ENCODE measurements at regions not wholly inside any gene's neighbourhood (a gene's known extent, or its start where the extent isn't known, plus 50 kb on each side); places are given as distances from the start of the nearest gene placed in this dataset.
A peak's percentile ranks its signal among the peaks of the same experiment; 100 is the strongest.

DNA sequence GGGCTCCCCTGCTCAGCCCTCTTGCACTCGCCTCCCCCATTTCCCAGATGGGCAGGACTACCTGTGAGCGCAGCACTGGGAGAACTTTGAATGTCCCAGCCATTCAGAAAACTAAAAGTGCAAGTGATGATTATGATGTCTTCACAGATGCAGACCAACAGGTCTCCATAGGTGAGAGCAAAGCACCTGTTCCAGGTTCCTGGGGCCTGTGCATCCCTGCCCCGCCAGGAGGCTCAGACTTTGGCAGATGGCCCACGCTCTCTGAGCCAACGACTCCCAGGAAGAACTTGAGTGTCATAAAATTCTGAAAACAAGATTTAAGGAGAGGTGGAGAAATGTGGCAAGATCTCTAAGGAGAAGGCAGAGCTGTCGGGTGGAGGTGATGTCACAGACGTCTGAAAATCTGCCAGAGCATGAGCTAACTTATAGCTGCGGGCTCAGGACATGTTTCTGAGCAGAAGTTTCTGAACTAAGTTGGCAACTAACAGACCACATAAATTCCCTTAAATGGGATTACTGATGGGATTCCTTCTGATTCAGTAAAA lies 110.8 kb upstream of the IGF1R start:
- H3K4me3 ChIP-seq, result no peak overlapping the region
- WGBS, 2 donors (ENCODE audit: low coverage in 1 of 2), result 50 to 82% methylated on average over 5 of the region's 8 CpGs

DNA sequence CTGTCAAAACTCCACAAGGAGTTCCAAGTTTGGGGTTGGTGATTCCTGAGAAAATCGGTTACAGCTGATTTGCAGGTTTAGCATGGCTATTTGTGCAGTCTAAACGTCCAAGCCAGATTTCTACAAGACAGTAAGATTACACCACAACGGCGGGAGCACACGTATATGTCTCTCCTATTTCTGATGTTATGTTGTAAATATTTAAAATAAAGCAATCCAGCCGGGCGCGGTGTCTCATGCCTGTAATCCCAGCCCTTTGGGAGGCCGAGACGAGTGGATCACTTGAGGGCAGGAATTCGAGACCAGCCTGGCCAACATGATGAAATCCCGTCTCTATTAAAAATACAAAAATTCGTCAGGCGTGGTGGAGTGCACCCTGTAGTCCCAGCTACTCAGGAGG lies 106.8 kb upstream of the IGF1R start:
- no peak overlapping the region for H3K4me3 ChIP-seq
- ATAC-seq, result peak; percentile 46
- H3K4me1 ChIP-seq, result no peaks in the 10 kb centered on the region
- 36 to 48% methylated on average over 8 of the region's 14 CpGs for WGBS, 2 donors (ENCODE audit: low coverage in 1 of 2)
- H3K27ac ChIP-seq, result no peak overlapping the region
- no peaks in the 10 kb centered on the region for H3K9me3 ChIP-seq
- no peak for TF ChIP-seq EP300 (IDR thresholded peaks at IDR 0.05)
- no peak for TF ChIP-seq POLR2A (IDR thresholded peaks at IDR 0.05)
- TF ChIP-seq, protein P1, sequence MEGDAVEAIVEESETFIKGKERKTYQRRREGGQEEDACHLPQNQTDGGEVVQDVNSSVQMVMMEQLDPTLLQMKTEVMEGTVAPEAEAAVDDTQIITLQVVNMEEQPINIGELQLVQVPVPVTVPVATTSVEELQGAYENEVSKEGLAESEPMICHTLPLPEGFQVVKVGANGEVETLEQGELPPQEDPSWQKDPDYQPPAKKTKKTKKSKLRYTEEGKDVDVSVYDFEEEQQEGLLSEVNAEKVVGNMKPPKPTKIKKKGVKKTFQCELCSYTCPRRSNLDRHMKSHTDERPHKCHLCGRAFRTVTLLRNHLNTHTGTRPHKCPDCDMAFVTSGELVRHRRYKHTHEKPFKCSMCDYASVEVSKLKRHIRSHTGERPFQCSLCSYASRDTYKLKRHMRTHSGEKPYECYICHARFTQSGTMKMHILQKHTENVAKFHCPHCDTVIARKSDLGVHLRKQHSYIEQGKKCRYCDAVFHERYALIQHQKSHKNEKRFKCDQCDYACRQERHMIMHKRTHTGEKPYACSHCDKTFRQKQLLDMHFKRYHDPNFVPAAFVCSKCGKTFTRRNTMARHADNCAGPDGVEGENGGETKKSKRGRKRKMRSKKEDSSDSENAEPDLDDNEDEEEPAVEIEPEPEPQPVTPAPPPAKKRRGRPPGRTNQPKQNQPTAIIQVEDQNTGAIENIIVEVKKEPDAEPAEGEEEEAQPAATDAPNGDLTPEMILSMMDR (IDR thresholded peaks at IDR 0.05), result no peak
- no peak for TF ChIP-seq POLR2AphosphoS5 (IDR thresholded peaks at IDR 0.05)
- no peaks in the 10 kb centered on the region for H3K36me3 ChIP-seq
- no peaks in the 10 kb centered on the region for H3K27me3 ChIP-seq

More for the DNA sequence above, 110.8 kb upstream of the IGF1R start:
- Histone ChIP-seq H3K4me1 (no peaks in the 10 kb centered on the region), H3K36me3 (no peaks in the 10 kb centered on the region), H3K9me3 (no peaks in the 10 kb centered on the region), H3K27me3 (no peaks in the 10 kb centered on the region), H3K27ac (no peak overlapping the region)
- TF ChIP-seq EP300 (IDR thresholded peaks at IDR 0.05) (no peak), POLR2A (IDR thresholded peaks at IDR 0.05) (no peak)
- no peak for ATAC-seq

DNA sequence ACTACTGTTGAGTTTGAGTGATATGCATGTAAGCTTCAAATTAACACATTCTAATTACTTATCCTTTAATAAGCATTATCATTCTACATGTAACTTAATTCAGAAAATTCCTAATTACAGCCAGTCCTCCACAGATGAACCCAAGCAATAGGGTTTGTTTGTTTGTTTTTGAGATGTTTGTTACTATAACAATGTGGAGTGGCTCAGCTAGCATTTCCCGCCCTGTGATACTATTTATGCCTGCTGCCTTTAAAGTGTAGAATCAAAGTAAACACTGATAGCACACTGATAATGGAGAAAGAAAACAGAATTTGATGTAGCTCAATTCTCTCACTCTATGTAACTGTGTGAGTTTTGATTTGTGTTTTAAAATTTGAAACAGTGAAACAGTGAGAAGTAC lies 105.1 kb upstream of the IGF1R start:
- no peaks in the 10 kb centered on the region for H3K27me3 ChIP-seq
- WGBS, 2 donors (ENCODE audit: low coverage in 1 of 2), result 75 to 100% methylated on average over 1 of the region's 1 CpG
- no peak overlapping the region for H3K27ac ChIP-seq
- no peak overlapping the region for H3K4me3 ChIP-seq
- no peak for ATAC-seq
- peaks cover 0 to 12% (median 3%) of the 10 kb centered on the region in 3 donors for H3K4me1 ChIP-seq
- H3K36me3 ChIP-seq, result no peaks in the 10 kb centered on the region
- no peak for TF ChIP-seq POLR2A (IDR thresholded peaks at IDR 0.05)
- TF ChIP-seq POLR2AphosphoS5 (IDR thresholded peaks at IDR 0.05), result no peak
- TF ChIP-seq, protein P1 (IDR thresholded peaks at IDR 0.05), result no peak
- no peak for TF ChIP-seq EP300 (IDR thresholded peaks at IDR 0.05)
- H3K9me3 ChIP-seq, result no peaks in the 10 kb centered on the region

DNA sequence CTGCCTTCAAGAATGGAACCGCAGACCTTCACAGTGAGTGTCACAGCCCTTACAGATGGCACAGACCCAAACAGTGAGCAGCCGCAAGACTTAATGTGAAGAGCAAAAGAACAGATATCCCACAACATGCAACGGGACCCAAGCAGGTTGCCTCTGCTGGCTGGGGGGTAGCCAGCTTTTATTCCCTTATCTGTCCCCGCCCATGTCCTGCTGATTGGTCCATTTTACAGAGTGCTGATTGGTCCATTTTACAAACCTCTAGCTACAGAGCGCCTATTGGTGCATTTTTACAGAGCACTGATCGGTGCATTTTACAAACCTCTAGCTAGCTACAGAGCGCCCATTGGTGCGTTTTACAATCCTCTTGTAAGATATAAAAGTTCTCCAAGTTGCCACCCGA lies 102.0 kb upstream of the IGF1R start:
- no peak overlapping the region for H3K27ac ChIP-seq
- no peaks in the 10 kb centered on the region for H3K9me3 ChIP-seq
- no peaks in the 10 kb centered on the region for H3K36me3 ChIP-seq
- no peak overlapping the region for H3K4me3 ChIP-seq
- ATAC-seq, result no peak
- H3K4me1 ChIP-seq, result peaks cover 0 to 21% (median 6%) of the 10 kb centered on the region in 3 donors
- no peaks in the 10 kb centered on the region for H3K27me3 ChIP-seq
- TF ChIP-seq, protein P1 (IDR thresholded peaks at IDR 0.05), result no peak
- TF ChIP-seq EP300 (IDR thresholded peaks at IDR 0.05) (no peak), POLR2AphosphoS5 (IDR thresholded peaks at IDR 0.05) (no peak), POLR2A (IDR thresholded peaks at IDR 0.05) (no peak)
- WGBS, 2 donors (ENCODE audit: low coverage in 1 of 2), result 90 to 100% methylated on average over 1 to 5 of the region's 9 CpGs

DNA sequence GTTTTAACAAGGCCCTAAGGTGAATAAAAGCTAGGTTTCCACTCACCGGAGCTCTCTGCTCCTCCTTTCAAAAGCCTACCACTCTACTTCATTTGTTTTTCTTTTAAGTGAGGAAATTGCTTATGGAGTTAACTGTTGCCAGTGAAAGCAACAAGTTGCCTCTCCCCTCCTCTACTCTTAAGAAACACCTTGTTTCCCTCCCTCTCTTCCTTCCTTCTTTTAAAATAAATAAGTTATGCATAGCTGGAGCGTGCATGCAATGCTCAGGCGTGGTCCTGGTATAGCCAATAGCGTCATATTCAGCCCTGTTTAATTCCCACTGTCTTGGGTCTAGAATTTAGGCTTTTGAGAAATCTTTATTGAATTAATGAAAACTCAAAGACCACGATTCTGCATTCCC lies 101.1 kb upstream of the IGF1R start:
- Histone ChIP-seq H3K4me1 (peaks cover 0 to 21% (median 6%) of the 10 kb centered on the region in 3 donors), H3K36me3 (no peaks in the 10 kb centered on the region), H3K9me3 (no peaks in the 10 kb centered on the region), H3K4me3 (peak overlapping the region in 1 of 2 donors; percentile 62), H3K27ac (peak overlapping the region in 3 of 4 donors; percentile 88 to 94 (median 93)), H3K27me3 (no peaks in the 10 kb centered on the region)
- TF ChIP-seq EP300 (IDR thresholded peaks at IDR 0.05) (no peak), POLR2AphosphoS5 (IDR thresholded peaks at IDR 0.05) (no peak)
- ATAC-seq, result no peak
- WGBS, 2 donors (ENCODE audit: low coverage in 1 of 2), result 26 to 31% methylated on average over 3 to 5 of the region's 5 CpGs

DNA sequence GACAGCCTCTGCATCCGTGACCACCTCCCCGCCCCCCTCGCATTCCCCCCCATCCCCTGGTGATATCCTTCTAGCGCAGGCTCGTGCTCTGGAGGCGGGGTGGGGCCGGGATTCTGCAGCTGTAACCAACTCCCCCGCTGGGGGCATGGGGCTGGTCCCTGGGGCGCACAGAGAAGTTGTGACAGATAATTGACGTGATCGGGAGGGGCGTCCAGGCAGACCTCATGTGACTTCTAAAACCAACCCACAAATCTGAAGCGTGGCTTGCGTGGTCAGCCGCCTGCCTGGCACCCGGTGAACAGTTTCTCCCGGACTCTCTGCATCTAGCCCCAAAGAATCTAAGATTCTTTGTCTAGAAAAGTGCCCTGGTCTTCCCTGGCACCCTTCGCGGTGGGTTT lies 100.6 kb upstream of the IGF1R start:
- Histone ChIP-seq H3K27ac (peak overlapping the region in 3 of 4 donors; percentile 88 to 94 (median 93)), H3K4me3 (peak overlapping the region; percentile 40 to 62), H3K27me3 (no peaks in the 10 kb centered on the region), H3K4me1 (peaks cover 0 to 21% (median 6%) of the 10 kb centered on the region in 3 donors), H3K36me3 (no peaks in the 10 kb centered on the region), H3K9me3 (no peaks in the 10 kb centered on the region)
- no peak for TF ChIP-seq EP300 (IDR thresholded peaks at IDR 0.05)
- no peak for TF ChIP-seq POLR2AphosphoS5 (IDR thresholded peaks at IDR 0.05)
- TF ChIP-seq, protein P1 (IDR thresholded peaks at IDR 0.05), result no peak
- TF ChIP-seq POLR2A (IDR thresholded peaks at IDR 0.05), result no peak
- WGBS, 2 donors (ENCODE audit: low coverage in 1 of 2), result 0 to 10% methylated on average over 2 to 3 of the region's 19 CpGs
- ATAC-seq, result peak; percentile 50

All from gastroesophageal sphincter (tissue), 4 donors.